CD4-positive, alpha-beta T cell treated with Interleukin-1 beta for 1 hour (primary cell): ENCODE measurements at regions not wholly inside any gene's neighbourhood (a gene's known extent, or its start where the extent isn't known, plus 50 kb on each side); places are given as distances from the start of the nearest gene placed in this dataset.

Experiments
- DNase-seq, 2 donors: peaks; one replicate each; pipeline ENCODE4 v3.0.0-alpha.2; 2020 to 2022

DNA sequence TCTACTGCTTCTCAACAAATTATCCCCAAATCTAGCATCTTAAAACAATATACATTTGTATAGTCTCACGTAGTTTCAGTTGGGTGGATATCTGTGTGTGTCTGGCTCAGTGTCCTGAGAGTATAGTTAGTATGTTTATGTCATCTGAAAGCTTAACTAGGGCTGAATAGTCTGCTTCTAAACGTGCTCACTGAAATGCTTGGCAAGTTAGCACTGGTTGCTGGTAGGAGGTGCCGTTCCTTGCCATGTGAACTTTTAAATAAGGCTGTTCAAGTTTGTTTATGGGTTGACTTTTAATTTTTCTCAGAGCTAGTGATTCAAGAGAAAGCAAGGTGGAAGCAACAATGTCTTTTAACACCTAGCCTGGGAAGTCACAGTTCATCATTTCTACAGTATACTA, 1673.6 kb downstream of the PCDH7 start:
- DNase-seq: no peak

DNA sequence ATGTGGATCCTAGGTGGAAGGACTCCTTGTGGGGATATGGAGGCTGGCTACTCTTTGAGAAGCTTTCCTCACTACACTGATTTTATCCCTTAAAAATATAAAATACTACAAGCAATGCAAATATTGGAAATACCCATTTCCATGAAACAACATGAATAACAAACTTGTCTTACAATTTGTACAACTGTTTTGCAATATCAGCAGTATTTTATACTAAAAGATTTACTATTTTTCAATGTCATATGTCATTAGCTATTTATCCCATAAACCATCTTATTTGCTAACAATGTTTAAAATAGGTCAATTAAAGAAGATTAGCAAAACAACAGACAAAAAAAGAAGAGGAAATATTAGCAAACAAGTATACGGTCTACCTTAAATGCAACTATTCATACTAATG, 1674.1 kb downstream of the PCDH7 start:
- DNase-seq: no peak

DNA sequence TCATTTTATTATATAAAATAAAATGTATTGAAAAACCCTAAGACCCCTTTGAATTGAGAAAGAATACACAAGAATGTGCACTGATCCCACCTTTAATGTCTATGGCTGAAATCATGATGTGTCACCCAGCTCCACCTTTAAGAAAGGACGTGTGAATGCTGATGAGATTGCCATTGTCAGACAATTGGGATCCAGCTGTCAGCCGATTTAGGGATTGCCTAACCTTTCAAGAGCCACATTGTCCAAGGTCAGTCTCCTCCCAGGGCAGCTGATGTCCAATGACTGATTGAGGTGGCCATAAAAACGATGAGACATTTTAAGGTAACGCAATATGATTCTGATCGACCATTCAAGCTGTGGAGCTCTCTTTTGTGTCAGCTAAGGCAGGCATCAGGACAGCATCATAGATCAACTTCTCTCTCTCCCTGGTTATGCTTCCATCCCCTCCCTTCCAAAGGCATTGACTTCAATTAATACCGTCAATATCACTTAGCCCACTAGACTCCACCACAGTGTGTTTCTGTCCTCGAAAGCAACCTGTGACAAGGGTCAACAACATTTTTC, 1676.4 kb downstream of the PCDH7 start:
- no peak for DNase-seq

DNA sequence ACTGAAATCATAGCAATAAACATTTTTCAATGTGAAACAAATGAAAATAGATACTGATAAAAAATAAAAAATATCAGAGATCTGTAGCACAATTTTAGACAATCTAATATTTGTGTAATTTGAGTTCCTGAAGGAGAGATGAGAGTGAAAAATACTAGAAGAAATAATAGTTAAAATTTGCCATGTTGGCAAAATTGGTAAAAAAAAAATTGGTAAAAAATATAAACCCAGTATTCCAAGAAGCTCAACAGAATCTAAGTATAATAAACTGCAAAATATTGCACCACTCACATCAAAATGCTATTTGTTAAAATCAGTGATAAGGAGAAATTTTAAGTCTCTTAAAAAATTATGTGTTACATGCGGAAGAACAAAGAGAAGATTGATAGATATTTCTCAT, 1680.7 kb downstream of the PCDH7 start:
- no peak for DNase-seq

DNA sequence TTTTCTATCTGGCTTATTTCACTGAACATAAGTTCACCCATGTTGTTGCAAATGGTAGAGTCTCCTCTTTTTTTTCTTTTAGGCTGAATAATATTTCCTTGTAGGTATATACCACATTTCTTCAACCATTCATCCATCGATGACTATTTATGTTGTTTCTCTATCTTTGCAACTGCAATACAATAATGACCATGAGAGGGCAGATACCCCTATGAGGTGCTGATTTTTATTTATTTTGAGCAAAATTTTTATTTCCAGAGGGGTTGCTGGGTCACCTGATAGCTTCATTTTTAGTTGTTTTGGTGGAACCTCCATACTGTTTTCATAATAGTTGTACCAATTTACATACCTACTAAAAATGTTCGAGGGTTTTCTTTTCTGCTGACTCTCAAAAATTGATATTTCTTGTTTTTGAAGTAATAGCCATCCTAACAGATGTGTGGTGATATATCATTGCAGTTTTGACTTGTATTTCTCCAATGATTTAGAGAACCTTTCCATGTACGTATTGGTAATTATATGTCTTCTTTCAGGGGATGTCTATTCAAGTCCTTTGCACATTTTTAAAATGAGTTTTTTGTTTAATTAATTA, 1697.0 kb downstream of the PCDH7 start:
- DNase-seq: no peak

DNA sequence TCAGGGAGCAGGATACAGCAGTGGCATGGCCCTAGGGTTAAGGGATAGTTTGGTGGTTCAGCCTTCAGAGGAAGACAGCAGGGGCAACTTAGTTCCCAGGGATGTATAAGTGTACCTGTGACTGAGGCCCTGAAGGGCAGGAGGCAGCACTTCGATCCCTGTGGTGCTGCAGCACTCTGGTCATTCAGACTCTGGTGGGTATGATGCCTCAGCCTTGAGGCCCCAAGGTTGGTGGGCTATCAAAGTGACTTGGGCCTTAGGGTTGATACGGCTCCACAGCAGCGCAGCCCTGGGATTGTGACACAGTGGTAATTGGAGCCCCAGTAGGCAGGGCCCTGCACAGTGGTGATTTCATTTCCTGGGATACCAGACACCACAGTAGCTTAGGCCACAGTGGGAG, 1703.1 kb downstream of the PCDH7 start:
- no peak for DNase-seq

- no peak for DNase-seq
These were observed 1705.1 kb downstream of the PCDH7 start for GRCh38 chr4:32425243-32425642.

DNA sequence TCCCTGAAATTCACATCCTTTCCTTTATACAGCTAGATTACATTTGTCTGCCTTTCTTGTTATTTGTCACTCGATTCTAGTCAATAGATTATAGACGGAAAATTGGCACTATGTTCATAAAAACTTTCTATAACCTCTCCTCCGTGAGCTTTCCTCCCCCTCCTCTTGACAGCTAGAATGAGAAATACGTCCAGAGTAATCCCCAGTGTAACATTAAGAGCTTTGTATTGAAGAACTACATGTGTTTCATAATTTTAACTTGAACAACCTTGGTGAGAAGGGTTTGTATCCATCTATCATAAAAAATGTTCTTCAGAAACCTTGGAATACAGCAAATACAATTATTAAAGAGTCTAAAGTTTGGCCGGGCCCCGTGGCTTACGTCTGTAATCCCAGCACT, 1707.4 kb downstream of the PCDH7 start:
- DNase-seq: no peak

DNA sequence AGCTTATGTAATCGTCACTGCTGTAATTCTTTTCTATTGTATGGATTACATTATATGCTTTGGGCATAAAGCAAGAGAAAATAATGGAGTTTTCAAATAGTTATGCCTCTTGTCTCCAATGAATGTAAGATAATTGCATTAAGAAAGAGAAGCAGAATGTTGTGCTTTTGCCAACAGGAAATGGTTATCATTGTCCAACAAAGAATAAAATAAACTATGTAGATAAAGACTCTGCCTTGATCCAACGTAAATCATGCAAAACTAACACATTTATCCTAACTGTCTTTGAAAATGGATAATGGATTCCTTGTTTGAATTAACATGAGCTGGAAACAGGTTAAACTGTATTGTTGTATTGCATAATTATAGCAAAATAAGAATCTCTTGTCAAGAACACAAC, 1709.0 kb downstream of the PCDH7 start:
- no peak for DNase-seq

- DNase-seq: no peak
These were observed 1715.1 kb downstream of the PCDH7 start for GRCh38 chr4:32435308-32435707.

- no peak for DNase-seq
These were observed 1716.6 kb downstream of the PCDH7 start for GRCh38 chr4:32436816-32437215.

DNA sequence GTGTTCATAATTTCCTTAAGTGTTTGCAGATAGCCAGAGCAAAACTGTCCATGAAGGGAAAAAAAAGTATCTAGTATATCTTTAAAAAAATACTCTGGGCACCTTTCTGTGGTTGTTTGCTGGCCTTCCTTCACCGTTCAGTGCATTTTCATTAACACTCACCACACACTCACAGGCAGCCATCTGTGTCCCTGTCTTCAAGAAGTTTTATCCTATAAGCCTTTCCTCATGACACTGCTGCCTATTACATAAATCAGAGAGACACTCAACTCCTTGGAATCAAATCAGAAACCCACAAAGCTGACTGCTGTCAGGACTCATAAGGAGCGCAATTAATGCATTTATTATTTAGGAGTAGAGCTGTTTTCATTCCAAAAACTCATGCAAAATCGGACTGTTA, 1720.2 kb downstream of the PCDH7 start:
- DNase-seq: no peak

- DNase-seq: no peak
These were observed 1734.3 kb downstream of the PCDH7 start for GRCh38 chr4:32454482-32454881.

DNA sequence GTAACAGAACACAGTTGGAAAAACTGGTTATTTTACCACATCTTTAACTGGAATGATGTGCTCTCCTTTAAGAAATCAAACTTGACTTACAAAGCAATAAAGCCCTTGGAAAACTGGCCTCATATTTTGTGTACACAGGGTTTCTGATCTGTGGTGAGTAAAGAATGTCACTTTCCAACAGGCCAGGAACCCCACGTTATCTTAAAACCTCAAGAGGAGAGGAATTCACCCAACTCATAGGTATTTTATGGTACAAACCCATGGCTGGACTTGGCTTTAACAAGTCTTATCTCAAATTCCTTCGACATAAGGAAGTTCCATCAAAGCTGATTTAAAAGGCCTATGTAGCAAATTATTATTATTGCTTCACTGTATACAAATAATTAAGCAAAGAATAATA, 1735.1 kb downstream of the PCDH7 start:
- no peak for DNase-seq

DNA sequence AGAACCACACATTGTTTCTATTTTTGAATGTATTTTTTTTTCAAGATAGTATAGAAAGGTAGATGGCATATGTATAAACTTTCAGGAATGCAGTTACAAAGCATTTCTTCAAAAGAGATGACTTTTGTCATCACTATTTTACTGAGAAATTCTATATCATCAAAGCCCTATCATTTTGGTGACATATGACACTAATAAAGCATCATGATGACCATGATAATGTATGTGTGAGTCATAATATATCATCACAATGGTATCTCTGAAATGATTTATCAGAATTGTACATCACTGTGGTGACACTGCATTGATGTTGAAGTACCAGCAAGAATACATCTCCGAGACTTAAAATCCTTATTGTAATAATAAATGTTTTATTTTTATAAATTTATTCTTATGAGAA, 1740.8 kb downstream of the PCDH7 start:
- DNase-seq: no peak

DNA sequence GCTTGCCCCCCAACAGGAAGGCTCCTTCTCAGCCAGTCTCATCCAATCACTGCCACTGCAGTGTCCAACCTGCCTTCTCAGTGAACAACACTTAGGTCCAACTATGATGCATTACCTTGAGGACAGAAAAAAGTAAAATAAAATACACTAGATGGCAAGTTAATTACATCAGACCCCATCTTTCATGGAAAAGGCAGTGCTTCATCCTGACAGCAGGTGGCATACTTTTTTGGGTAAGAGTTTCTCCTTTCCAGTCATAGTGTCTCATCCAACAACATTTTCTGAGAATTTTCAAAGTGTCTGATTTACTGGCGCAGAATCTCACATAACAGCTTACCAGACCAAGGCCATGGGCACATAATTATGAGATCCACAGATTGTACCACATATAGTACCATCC, 1742.8 kb downstream of the PCDH7 start:
- DNase-seq: no peak

GRCh38 chr4:32470087-32470585, 1750.0 kb downstream of the PCDH7 start:
- DNase-seq: no peak

DNA sequence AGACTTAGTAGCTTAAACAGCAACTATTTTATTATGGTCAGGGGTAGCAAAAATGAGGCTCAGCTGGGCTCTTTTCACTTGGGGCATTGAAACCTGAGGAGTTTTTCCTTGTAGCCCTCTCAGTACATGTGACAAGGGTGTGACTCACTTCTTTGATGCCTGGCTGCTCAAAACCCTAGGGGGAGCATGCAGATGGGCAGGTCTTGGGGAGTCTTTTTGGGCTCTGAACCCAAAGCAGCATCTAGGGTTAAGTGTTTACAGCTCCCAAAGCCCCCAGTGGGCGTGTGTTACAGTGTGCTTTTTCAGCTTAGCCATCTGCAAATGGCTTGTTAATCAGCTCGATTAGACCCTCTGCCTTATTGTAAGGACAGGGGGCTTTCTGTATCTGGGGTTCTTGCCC, 1752.7 kb downstream of the PCDH7 start:
- DNase-seq: no peak

DNA sequence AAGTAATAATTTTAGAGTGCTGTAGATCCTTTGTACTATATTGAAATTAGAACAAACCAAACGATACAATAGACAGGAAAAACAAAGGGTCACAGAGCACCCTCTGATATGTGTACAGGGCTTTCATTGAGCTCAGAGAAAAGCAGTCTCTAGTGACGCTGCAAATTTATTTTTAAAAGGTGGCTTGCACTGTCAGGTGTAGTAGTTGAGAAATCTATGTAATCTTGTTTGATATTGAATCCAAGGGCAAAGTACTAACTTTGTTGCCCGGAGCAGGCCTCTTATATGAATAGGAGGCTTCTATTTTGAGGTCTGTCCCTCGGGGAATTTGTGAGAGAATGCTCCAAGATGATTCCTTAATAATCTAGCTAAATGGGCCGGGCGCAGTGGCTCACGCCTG, 1755.5 kb downstream of the PCDH7 start:
- no peak for DNase-seq

- DNase-seq: no peak
These were observed 1757.3 kb downstream of the PCDH7 start for GRCh38 chr4:32477518-32477917.

- DNase-seq: no peak
These were observed 1765.8 kb downstream of the PCDH7 start for GRCh38 chr4:32485956-32486355.

GRCh38 chr4:32488690-32489089, 1768.5 kb downstream of the PCDH7 start:
- DNase-seq: no peak

GRCh38 chr4:32499171-32499570, 1779.0 kb downstream of the PCDH7 start:
- no peak for DNase-seq

DNA sequence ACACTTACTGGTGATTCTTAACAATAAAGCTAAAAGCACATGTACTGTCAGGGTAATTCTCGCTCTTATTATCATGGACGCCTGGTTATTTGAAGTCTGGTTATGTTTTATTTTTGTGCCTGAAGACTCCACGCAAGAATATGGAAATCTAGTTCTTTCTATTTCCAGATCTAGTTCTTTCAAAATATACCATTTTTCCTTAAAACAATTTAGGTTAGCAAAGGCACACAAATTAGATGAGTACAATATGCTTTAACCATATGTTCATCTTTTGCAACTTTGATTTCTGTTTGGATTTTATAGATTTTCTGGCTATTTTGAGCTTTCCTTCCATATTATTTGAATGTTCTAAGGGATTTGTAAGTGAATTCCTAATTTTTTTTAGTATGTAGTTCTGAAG, 1783.1 kb downstream of the PCDH7 start:
- no peak for DNase-seq

DNA sequence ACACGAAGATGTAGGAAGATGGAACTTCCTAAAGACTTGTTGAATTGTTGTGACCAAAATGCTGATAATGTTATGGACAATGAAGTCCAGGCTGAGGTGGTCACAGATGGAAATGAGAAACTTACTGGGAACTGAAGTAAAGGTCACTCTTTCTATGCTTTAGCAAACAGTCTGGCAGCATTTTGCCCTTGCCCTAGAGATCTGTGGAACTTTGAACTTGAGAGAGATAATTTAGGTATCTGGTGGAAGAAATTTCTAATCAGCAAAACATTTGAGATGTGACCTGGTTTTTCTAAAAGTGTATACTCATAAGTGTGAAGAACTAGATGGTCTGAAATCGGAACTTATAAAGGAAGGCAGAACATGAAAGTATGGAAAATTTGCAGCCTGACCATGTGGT, 1785.9 kb downstream of the PCDH7 start:
- DNase-seq: no peak
